ENCODE measurements at regions not wholly inside any gene's neighbourhood (a gene's known extent, or its start where the extent isn't known, plus 50 kb on each side); places are given as distances from the start of the nearest gene placed in this dataset.

- TF ChIP-seq CTCF (conservative IDR thresholded peaks at IDR 0.05 in 1 of 2, IDR thresholded peaks at IDR 0.05 in 1 of 2; ENCODE audit: extremely low read depth in 1 of 2, insufficient read depth in 1 of 2, low read depth in 1 of 2, low read length in 2 of 2) (no peak), EZH2 (IDR thresholded peaks at IDR 0.05; ENCODE audit: borderline replicate concordance, low read length) (no peak)
Measured at GRCh38 chr5:56717253-56717987, 97.9 kb upstream of the MAP3K1 start.

Measured in mammary epithelial cell (primary cell).